GM23338 (cell line): ENCODE measurements at regions not wholly inside any gene's neighbourhood (a gene's known extent, or its start where the extent isn't known, plus 50 kb on each side); places are given as distances from the start of the nearest gene placed in this dataset.

Experiments
- ATAC-seq: fragments of 200-7000 bp; cut with Tn5 transposase; 3 replicates; pipeline ENCODE4 v1.9.1; 2020
- DNase-seq: peaks from one replicate; pipeline ENCODE4 v3.0.0-alpha.2; 2015; ENCODE audit warnings: low spot score
- H2AFZ ChIP-seq: fragments of 200-600 bp; sonication (generic); 2 replicates; pipeline ENCODE4 v1.8.0; 2016; ENCODE audit warnings: antibody characterized with exemption, mild to moderate bottlenecking, moderate library complexity
- H3F3A ChIP-seq: fragments of 200-600 bp; sonication (generic); replicated peaks from 2 replicates; pipeline ENCODE4 v1.8.0; 2017; ENCODE audit warnings: antibody characterized with exemption, mixed run types, low read depth
- H3K27ac ChIP-seq: fragments of 200-600 bp; sonication (generic); 2 replicates; pipeline ENCODE4 v1.6.1; 2016; ENCODE audit warnings: low read depth
- H3K27me3 ChIP-seq: fragments of 200-600 bp; sonication (generic); 2 replicates; pipeline ENCODE4 v1.8.0; 2016; ENCODE audit warnings: mild to moderate bottlenecking, mixed run types, moderate library complexity; ENCODE audit not compliant: insufficient read depth
- H3K36me3 ChIP-seq: fragments of 200-600 bp; sonication (generic); 2 replicates; pipeline ENCODE4 v1.8.0; 2016; ENCODE audit warnings: mild to moderate bottlenecking; ENCODE audit not compliant: insufficient read depth
- H3K4me1 ChIP-seq: fragments of 200-600 bp; sonication (generic); 2 replicates; pipeline ENCODE4 v1.8.0; 2016; ENCODE audit warnings: mild to moderate bottlenecking, moderate library complexity; ENCODE audit not compliant: insufficient read depth
- H3K4me2 ChIP-seq: fragments of 200-600 bp; sonication (generic); 2 replicates; pipeline ENCODE4 v1.7.1; 2017; ENCODE audit warnings: mixed run types
- H3K4me3 ChIP-seq: fragments of 200-600 bp; sonication (generic); 2 replicates; pipeline ENCODE4 v1.6.1; 2016; ENCODE audit warnings: mixed run types
- H3K79me2 ChIP-seq: fragments of 200-600 bp; sonication (generic); replicated peaks from 2 replicates; pipeline ENCODE4 v1.8.0; 2017; ENCODE audit warnings: mild to moderate bottlenecking; ENCODE audit not compliant: insufficient read depth
- H3K9me2 ChIP-seq: fragments of 200-600 bp; sonication (generic); 2 replicates; pipeline ENCODE4 v1.8.0; 2017; ENCODE audit not compliant: insufficient read depth
- H4K20me1 ChIP-seq: fragments of 200-600 bp; sonication (generic); replicated peaks from 2 replicates; pipeline ENCODE4 v1.8.0; 2017; ENCODE audit warnings: mild to moderate bottlenecking; ENCODE audit not compliant: insufficient read depth
- H3K27ac Mint-ChIP-seq: 2 replicates; pipeline ENCODE4 v1.8.0; 2020; ENCODE audit warnings: inconsistent platforms, mild to moderate bottlenecking, moderate library complexity, mixed read lengths
- H3K27me3 Mint-ChIP-seq: 3 replicates; pipeline ENCODE4 v1.8.0; 2022; ENCODE audit warnings: low read depth, mild to moderate bottlenecking, moderate library complexity, mixed read lengths, inconsistent platforms; ENCODE audit not compliant: insufficient read depth, poor library complexity
- H3K36me3 Mint-ChIP-seq: 3 replicates; pipeline ENCODE4 v1.8.0; 2021; ENCODE audit warnings: low read depth, mild to moderate bottlenecking, inconsistent platforms, moderate library complexity, mixed read lengths
- H3K4me1 Mint-ChIP-seq: 3 replicates; pipeline ENCODE4 v1.8.0; 2020; ENCODE audit warnings: mild to moderate bottlenecking, inconsistent platforms, mixed read lengths
- H3K4me3 Mint-ChIP-seq: 3 replicates; pipeline ENCODE4 v1.8.0; 2021; ENCODE audit warnings: moderate library complexity, mild to moderate bottlenecking, inconsistent platforms, mixed read lengths
- H3K9me3 Mint-ChIP-seq: 3 replicates; pipeline ENCODE4 v1.8.0; 2020; ENCODE audit warnings: moderate library complexity, mild to moderate bottlenecking, inconsistent platforms, mixed read lengths
- CREB1 ChIP-seq: fragments of 250-450 bp; sonication (Bioruptor Pico); IDR thresholded peaks from 2 replicates; pipeline ENCODE4 v1.5.0; 2020; ENCODE audit warnings: low read depth, mild to moderate bottlenecking, moderate library complexity
- EZH2 ChIP-seq: fragments of 200-600 bp; sonication (generic); IDR thresholded peaks from one replicate; pipeline ENCODE4 v1.8.0; 2017; ENCODE audit warnings: antibody characterized with exemption, mild to moderate bottlenecking, low read depth; ENCODE audit not compliant: unreplicated experiment
- EZH2phosphoT487 ChIP-seq: fragments of 200-600 bp; sonication (generic); IDR thresholded peaks from one replicate; pipeline ENCODE4 v1.8.1; 2018; ENCODE audit warnings: antibody characterized with exemption; ENCODE audit not compliant: unreplicated experiment
- JUNB ChIP-seq: IDR thresholded peaks from one replicate; pipeline ENCODE4 v1.6.1; 2016; ENCODE audit warnings: antibody characterized with exemption; ENCODE audit not compliant: unreplicated experiment
- NANOG ChIP-seq: IDR thresholded peaks from 2 replicates; pipeline ENCODE4 v1.6.1; 2016; ENCODE audit warnings: antibody characterized with exemption, borderline replicate concordance
- STAT1 ChIP-seq: IDR thresholded peaks from one replicate; pipeline ENCODE4 v1.6.1; 2016; ENCODE audit warnings: antibody characterized with exemption; ENCODE audit not compliant: unreplicated experiment
- ZNF114 ChIP-seq: fragments of 250-450 bp; sonication (Bioruptor Pico); IDR thresholded peaks from 2 replicates; pipeline ENCODE4 v1.5.0; 2020; ENCODE audit warnings: mild to moderate bottlenecking, moderate library complexity
- ZNF331 ChIP-seq: fragments of 250-450 bp; sonication (Bioruptor Pico); IDR thresholded peaks from 2 replicates; pipeline ENCODE4 v1.5.0; 2020; ENCODE audit warnings: low read depth, mild to moderate bottlenecking, moderate library complexity
- TF ChIP-seq, protein P1 (sequence below): IDR thresholded peaks from one replicate; pipeline ENCODE4 v1.6.1; 2018; ENCODE audit warnings: antibody characterized with exemption; ENCODE audit not compliant: unreplicated experiment
- TF ChIP-seq, protein P2 (sequence below): fragments of 250-450 bp; sonication (Bioruptor Pico); IDR thresholded peaks from 2 replicates; pipeline ENCODE4 v1.5.0; 2020; ENCODE audit warnings: mild to moderate bottlenecking, moderate library complexity
- TF ChIP-seq, protein P3 (sequence below), 2 experiments: fragments of 200-600 bp in 1 of 2; sonication (generic) in 1 of 2; conservative IDR thresholded peaks; 2 replicates each; pipeline versions ENCODE4 v1.5.1 to v1.6.1; 2016 to 2017; ENCODE audit warnings: antibody characterized with exemption in 2 of 2, low read depth in 2 of 2, mild to moderate bottlenecking in 2 of 2, moderate library complexity in 1 of 2
- TF ChIP-seq, protein P4 (sequence below): IDR thresholded peaks from 2 replicates; pipeline ENCODE4 v1.6.1; 2016; ENCODE audit warnings: antibody characterized with exemption

DNA sequence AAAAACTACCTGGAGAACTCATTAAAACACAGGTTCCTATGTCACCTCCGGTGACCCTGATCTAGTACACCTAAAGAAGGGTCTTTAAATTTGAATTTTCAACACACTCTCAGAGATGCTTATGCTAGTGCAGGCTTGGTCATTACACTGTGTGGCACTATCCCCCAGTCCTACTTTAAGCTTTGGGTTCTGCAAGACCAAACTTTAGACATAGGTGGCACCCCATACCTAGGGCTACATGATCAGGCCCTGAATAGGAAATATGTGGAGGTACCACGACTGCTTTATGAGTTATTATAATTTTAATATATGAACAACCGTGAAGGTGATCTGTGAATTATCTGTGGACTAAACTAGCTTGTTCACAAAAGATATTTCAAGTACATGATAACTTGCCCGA, 201.3 kb upstream of the OR13F1 start:
- Mint-ChIP-seq H3K4me1 (no peaks in the 10 kb centered on the region), H3K27me3 (peaks cover 2% of the 10 kb centered on the region), H3K27ac (no peak overlapping the region), H3K36me3 (peaks cover 4% of the 10 kb centered on the region), H3K4me3 (no peak overlapping the region), H3K9me3 (peaks cover 3% of the 10 kb centered on the region; the same call in 1 of the 3 replicates)
- no peak for TF ChIP-seq JUNB
- TF ChIP-seq, protein P1, sequence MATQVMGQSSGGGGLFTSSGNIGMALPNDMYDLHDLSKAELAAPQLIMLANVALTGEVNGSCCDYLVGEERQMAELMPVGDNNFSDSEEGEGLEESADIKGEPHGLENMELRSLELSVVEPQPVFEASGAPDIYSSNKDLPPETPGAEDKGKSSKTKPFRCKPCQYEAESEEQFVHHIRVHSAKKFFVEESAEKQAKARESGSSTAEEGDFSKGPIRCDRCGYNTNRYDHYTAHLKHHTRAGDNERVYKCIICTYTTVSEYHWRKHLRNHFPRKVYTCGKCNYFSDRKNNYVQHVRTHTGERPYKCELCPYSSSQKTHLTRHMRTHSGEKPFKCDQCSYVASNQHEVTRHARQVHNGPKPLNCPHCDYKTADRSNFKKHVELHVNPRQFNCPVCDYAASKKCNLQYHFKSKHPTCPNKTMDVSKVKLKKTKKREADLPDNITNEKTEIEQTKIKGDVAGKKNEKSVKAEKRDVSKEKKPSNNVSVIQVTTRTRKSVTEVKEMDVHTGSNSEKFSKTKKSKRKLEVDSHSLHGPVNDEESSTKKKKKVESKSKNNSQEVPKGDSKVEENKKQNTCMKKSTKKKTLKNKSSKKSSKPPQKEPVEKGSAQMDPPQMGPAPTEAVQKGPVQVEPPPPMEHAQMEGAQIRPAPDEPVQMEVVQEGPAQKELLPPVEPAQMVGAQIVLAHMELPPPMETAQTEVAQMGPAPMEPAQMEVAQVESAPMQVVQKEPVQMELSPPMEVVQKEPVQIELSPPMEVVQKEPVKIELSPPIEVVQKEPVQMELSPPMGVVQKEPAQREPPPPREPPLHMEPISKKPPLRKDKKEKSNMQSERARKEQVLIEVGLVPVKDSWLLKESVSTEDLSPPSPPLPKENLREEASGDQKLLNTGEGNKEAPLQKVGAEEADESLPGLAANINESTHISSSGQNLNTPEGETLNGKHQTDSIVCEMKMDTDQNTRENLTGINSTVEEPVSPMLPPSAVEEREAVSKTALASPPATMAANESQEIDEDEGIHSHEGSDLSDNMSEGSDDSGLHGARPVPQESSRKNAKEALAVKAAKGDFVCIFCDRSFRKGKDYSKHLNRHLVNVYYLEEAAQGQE: no peak
- TF ChIP-seq EZH2phosphoT487: no peak
- TF ChIP-seq, protein P2, sequence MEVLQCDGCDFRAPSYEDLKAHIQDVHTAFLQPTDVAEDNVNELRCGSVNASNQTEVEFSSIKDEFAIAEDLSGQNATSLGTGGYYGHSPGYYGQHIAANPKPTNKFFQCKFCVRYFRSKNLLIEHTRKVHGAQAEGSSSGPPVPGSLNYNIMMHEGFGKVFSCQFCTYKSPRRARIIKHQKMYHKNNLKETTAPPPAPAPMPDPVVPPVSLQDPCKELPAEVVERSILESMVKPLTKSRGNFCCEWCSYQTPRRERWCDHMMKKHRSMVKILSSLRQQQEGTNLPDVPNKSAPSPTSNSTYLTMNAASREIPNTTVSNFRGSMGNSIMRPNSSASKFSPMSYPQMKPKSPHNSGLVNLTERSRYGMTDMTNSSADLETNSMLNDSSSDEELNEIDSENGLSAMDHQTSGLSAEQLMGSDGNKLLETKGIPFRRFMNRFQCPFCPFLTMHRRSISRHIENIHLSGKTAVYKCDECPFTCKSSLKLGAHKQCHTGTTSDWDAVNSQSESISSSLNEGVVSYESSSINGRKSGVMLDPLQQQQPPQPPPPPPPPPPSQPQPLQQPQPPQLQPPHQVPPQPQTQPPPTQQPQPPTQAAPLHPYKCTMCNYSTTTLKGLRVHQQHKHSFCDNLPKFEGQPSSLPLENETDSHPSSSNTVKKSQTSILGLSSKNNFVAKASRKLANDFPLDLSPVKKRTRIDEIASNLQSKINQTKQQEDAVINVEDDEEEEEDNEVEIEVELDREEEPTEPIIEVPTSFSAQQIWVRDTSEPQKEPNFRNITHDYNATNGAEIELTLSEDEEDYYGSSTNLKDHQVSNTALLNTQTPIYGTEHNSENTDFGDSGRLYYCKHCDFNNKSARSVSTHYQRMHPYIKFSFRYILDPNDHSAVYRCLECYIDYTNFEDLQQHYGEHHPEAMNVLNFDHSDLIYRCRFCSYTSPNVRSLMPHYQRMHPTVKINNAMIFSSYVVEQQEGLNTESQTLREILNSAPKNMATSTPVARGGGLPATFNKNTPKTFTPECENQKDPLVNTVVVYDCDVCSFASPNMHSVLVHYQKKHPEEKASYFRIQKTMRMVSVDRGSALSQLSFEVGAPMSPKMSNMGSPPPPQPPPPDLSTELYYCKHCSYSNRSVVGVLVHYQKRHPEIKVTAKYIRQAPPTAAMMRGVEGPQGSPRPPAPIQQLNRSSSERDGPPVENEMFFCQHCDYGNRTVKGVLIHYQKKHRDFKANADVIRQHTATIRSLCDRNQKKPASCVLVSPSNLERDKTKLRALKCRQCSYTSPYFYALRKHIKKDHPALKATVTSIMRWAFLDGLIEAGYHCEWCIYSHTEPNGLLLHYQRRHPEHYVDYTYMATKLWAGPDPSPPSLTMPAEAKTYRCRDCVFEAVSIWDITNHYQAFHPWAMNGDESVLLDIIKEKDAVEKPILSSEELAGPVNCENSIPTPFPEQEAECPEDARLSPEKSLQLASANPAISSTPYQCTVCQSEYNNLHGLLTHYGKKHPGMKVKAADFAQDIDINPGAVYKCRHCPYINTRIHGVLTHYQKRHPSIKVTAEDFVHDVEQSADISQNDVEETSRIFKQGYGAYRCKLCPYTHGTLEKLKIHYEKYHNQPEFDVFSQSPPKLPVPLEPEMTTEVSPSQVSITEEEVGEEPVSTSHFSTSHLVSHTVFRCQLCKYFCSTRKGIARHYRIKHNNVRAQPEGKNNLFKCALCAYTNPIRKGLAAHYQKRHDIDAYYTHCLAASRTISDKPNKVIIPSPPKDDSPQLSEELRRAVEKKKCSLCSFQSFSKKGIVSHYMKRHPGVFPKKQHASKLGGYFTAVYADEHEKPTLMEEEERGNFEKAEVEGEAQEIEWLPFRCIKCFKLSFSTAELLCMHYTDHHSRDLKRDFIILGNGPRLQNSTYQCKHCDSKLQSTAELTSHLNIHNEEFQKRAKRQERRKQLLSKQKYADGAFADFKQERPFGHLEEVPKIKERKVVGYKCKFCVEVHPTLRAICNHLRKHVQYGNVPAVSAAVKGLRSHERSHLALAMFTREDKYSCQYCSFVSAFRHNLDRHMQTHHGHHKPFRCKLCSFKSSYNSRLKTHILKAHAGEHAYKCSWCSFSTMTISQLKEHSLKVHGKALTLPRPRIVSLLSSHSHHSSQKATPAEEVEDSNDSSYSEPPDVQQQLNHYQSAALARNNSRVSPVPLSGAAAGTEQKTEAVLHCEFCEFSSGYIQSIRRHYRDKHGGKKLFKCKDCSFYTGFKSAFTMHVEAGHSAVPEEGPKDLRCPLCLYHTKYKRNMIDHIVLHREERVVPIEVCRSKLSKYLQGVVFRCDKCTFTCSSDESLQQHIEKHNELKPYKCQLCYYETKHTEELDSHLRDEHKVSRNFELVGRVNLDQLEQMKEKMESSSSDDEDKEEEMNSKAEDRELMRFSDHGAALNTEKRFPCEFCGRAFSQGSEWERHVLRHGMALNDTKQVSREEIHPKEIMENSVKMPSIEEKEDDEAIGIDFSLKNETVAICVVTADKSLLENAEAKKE (CRISPR knock-in tag): no peak
- no peak for TF ChIP-seq ZNF114
- no peak for TF ChIP-seq ZNF331 (CRISPR knock-in tag)
- no peak for TF ChIP-seq NANOG
- no peak for TF ChIP-seq EZH2
- TF ChIP-seq, protein P3, sequence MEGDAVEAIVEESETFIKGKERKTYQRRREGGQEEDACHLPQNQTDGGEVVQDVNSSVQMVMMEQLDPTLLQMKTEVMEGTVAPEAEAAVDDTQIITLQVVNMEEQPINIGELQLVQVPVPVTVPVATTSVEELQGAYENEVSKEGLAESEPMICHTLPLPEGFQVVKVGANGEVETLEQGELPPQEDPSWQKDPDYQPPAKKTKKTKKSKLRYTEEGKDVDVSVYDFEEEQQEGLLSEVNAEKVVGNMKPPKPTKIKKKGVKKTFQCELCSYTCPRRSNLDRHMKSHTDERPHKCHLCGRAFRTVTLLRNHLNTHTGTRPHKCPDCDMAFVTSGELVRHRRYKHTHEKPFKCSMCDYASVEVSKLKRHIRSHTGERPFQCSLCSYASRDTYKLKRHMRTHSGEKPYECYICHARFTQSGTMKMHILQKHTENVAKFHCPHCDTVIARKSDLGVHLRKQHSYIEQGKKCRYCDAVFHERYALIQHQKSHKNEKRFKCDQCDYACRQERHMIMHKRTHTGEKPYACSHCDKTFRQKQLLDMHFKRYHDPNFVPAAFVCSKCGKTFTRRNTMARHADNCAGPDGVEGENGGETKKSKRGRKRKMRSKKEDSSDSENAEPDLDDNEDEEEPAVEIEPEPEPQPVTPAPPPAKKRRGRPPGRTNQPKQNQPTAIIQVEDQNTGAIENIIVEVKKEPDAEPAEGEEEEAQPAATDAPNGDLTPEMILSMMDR (conservative IDR thresholded peaks at IDR 0.05; ENCODE audit: low read depth in 2 of 2): no peak
- TF ChIP-seq, protein P4, sequence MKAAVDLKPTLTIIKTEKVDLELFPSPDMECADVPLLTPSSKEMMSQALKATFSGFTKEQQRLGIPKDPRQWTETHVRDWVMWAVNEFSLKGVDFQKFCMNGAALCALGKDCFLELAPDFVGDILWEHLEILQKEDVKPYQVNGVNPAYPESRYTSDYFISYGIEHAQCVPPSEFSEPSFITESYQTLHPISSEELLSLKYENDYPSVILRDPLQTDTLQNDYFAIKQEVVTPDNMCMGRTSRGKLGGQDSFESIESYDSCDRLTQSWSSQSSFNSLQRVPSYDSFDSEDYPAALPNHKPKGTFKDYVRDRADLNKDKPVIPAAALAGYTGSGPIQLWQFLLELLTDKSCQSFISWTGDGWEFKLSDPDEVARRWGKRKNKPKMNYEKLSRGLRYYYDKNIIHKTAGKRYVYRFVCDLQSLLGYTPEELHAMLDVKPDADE: no peak
- no peak for TF ChIP-seq STAT1
- TF ChIP-seq CREB1 (CRISPR knock-in tag): no peak
- Histone ChIP-seq H3K4me3 (no peak overlapping the region), H3K36me3 (no peaks in the 10 kb centered on the region), H3F3A (no peaks in the 10 kb centered on the region), H3K9me2 (peaks cover 10% of the 10 kb centered on the region), H3K4me2 (no peak overlapping the region), H3K27ac (no peak overlapping the region), H3K79me2 (no peaks in the 10 kb centered on the region), H4K20me1 (no peaks in the 10 kb centered on the region), H3K4me1 (no peaks in the 10 kb centered on the region), H2AFZ (no peak overlapping the region), H3K27me3 (no peaks in the 10 kb centered on the region)
- ATAC-seq (no peak), DNase-seq (no peak)
